Testis (tissue), 2 donors: ENCODE measurements at regions not wholly inside any gene's neighbourhood (a gene's known extent, or its start where the extent isn't known, plus 50 kb on each side); places are given as distances from the start of the nearest gene placed in this dataset.

Source experiments
- DNase-seq: peaks from one replicate; pipeline ENCODE4 v3.0.0-alpha.2; 2019
- H3K27ac ChIP-seq, 2 donors: fragments of 200-600 bp; sonication (generic); one replicate each; pipeline ENCODE4 v1.5.1; 2019
- H3K27me3 ChIP-seq: fragments of 200-600 bp; sonication (generic); one replicate; pipeline ENCODE4 v1.5.1; 2019
- H3K36me3 ChIP-seq: fragments of 200-600 bp; sonication (generic); one replicate; pipeline ENCODE4 v1.5.1; 2017; ENCODE audit warnings: low read depth; ENCODE audit errors: missing control alignments
- H3K4me1 ChIP-seq: fragments of 200-600 bp; sonication (generic); one replicate; pipeline ENCODE4 v1.5.1; 2019
- H3K4me3 ChIP-seq, 2 donors: fragments of 200-600 bp; sonication (generic); one replicate each; pipeline ENCODE4 v1.5.1; 2017 to 2019
- H3K9me3 ChIP-seq: fragments of 200-600 bp; sonication (generic); one replicate; pipeline ENCODE4 v1.5.1; 2017
- POLR2A ChIP-seq: fragments of 450-650 bp; IDR thresholded peaks from one replicate; pipeline ENCODE4 v1.6.1; 2017; ENCODE audit warnings: antibody characterized with exemption, mild to moderate bottlenecking, moderate library complexity
- WGBS, 2 donors: methylation state at CpG; one replicate each; pipeline ENCODE4 v1.1.5; 2018; 5-methylcytosine and 5-hydroxymethylcytosine counted together
- intact Hi-C: fragments of 100-400 bp; cut with DNase I; formaldehyde crosslinking; loops from one replicate; pipeline ENCODE4 v1.15.1; 2023; ENCODE audit warnings: low total_unique reads
- TF ChIP-seq, protein P1 (sequence below), 3 experiments: fragments of 450-650 bp in 2 of 3; fragments of 200-600 bp in 1 of 3; sonication (generic) in 1 of 3; IDR thresholded peaks; one replicate each; pipeline ENCODE4 v1.5.1; 2016 to 2019; ENCODE audit warnings: antibody characterized with exemption in 3 of 3, mild to moderate bottlenecking in 2 of 3, moderate library complexity in 1 of 3

DNA sequence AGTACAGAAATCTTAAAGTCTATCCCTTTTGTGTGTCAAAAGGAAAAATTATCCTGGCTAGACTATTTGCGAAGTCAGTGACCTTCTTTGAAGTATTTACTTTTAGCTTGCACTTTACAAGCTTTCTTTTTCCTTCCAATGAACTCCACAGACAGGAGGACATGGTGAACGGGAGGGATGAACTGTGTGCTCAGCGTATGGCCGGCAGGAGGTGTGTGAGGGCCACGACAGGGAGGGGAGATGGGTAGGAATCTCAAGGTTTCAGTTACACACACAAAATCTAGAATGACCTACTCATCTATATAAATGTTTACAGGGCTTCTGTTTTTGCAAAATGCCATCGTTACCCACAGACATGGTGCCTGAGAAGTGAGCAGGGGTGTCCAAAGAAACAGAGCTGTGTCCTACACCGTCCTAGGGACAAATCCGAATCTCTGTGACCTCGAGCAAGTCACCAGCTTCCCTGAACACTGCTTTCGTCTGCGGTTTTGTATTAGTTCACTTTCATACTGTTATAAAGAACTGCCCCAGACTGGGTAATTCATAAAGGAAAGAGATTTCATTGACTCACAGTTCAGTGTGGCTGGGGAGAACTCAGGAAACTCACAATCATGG, 537.2 kb downstream of the LIG4 start:
- Histone ChIP-seq H3K9me3 (no peaks in the 10 kb centered on the region), H3K27ac (no peak overlapping the region), H3K4me1 (no peaks in the 10 kb centered on the region), H3K27me3 (no peaks in the 10 kb centered on the region), H3K4me3 (no peak overlapping the region), H3K36me3 (no peaks in the 10 kb centered on the region)
- no peak for TF ChIP-seq POLR2A
- TF ChIP-seq, protein P1, sequence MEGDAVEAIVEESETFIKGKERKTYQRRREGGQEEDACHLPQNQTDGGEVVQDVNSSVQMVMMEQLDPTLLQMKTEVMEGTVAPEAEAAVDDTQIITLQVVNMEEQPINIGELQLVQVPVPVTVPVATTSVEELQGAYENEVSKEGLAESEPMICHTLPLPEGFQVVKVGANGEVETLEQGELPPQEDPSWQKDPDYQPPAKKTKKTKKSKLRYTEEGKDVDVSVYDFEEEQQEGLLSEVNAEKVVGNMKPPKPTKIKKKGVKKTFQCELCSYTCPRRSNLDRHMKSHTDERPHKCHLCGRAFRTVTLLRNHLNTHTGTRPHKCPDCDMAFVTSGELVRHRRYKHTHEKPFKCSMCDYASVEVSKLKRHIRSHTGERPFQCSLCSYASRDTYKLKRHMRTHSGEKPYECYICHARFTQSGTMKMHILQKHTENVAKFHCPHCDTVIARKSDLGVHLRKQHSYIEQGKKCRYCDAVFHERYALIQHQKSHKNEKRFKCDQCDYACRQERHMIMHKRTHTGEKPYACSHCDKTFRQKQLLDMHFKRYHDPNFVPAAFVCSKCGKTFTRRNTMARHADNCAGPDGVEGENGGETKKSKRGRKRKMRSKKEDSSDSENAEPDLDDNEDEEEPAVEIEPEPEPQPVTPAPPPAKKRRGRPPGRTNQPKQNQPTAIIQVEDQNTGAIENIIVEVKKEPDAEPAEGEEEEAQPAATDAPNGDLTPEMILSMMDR (IDR thresholded peaks at IDR 0.05) = no peak
- intact Hi-C loops = no loop called here
- DNase-seq = no peak
- WGBS, 2 donors = 62 to 73% methylated on average over 11 of the region's 11 CpGs

DNA sequence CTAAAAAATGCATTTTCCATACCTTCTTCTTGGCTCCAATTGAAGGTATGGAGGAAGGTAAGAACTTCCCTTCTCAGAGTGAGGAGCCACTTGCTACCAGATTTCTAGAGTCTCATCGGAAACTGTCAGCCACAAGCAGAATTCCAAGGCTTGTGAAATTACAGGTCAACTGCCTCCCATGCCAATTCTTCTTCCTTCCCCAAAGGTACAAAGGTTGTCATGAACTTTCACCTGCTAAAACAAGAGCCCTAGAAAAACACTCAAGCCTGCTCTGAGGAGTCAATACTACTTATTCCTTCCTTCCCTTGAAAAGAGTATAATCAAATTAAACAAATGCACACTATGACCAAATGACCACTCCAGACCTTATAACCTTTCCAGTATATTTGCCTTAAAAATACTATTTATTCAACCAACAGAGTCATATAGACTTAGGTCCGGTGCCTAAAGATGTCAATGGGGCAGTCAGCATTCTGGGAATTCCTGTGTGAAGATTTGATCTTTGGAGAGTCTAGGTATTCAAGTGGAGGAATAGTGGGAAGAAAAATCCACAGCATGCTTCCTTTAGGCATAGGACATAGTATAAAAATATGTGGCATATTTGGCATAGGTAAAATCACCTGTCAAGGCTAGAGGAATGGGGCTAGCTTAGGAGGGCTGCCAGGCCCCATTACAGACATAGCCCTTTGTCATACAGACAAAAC, 539.3 kb downstream of the LIG4 start:
- Histone ChIP-seq H3K9me3 (no peaks in the 10 kb centered on the region), H3K27ac (no peak overlapping the region), H3K36me3 (no peaks in the 10 kb centered on the region), H3K4me1 (no peaks in the 10 kb centered on the region), H3K4me3 (no peak overlapping the region), H3K27me3 (no peaks in the 10 kb centered on the region)
- TF ChIP-seq, protein P1 (IDR thresholded peaks at IDR 0.05) = no peak
- TF ChIP-seq POLR2A = no peak
- intact Hi-C loops = no loop called here
- 90 to 100% methylated on average over 2 of the region's 2 CpGs for WGBS, 2 donors
- no peak for DNase-seq

DNA sequence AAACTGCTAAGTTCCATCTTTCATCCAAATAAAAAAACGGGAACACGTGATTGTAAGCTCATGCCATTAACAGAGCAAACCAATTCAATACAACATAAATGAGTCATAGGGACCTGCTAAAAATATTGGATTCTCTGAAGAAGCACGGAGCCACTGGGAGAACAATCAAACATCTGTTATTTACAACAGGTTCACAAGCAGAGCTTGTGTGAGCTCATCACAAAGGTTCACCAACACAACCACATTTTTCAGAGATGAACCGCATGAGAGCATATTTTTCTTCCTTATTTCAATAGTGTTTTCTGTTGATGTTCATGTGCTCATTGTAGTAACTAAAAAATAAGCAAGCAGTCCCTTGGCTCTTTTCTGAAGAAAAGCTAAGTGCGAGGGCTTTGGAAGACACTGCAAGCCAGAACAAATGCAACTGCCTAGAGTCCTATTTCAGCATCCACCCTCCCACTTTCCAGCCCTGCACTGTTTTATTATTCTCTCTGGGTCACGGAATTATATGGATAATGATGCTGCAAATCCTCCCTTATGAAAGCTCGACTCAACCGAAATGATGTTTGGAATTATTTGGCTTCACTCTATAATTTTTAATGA, 545.8 kb downstream of the LIG4 start:
- intact Hi-C loops = no loop called here
- H3K27ac ChIP-seq = no peak overlapping the region
- H3K9me3 ChIP-seq = no peaks in the 10 kb centered on the region
- TF ChIP-seq, protein P1 (IDR thresholded peaks at IDR 0.05) = no peak
- no peak for TF ChIP-seq POLR2A
- H3K4me3 ChIP-seq = no peak overlapping the region
- no peak for DNase-seq
- 81 to 83% methylated on average over 8 of the region's 8 CpGs for WGBS, 2 donors
- H3K36me3 ChIP-seq = no peaks in the 10 kb centered on the region
- H3K27me3 ChIP-seq = no peaks in the 10 kb centered on the region
- H3K4me1 ChIP-seq = no peaks in the 10 kb centered on the region

DNA sequence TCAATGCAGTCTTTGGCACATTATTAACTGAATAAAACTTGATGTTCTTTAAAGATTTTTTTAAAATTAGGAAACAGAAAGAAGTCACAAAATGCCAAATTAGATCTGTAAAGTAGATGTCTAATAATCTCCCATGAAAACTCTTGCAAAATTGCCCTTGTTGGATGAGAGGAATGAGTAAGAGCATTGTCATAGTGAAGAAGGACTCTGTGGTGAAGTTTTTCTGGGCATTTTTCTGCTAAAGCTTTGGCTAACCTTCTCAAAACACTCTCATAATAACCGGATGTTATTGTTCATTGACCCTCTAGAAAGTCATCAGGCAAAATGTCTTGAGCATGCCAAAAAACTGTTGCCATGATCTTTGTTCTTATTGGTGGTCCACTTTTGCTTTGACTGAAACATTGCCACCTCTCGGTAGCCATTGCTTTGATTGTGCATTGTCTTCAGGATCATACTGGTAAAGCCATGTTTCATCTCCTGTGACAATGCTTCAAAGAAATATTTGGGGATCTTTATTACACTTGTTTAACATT, 549.3 kb downstream of the LIG4 start:
- WGBS, 2 donors = 90% methylated on average over 2 of the region's 2 CpGs
- intact Hi-C loops = no loop called here
- Histone ChIP-seq H3K27me3 (no peaks in the 10 kb centered on the region), H3K4me3 (no peak overlapping the region), H3K4me1 (no peaks in the 10 kb centered on the region), H3K27ac (no peak overlapping the region), H3K36me3 (no peaks in the 10 kb centered on the region), H3K9me3 (no peaks in the 10 kb centered on the region)
- no peak for DNase-seq
- no peak for TF ChIP-seq POLR2A
- TF ChIP-seq, protein P1 (IDR thresholded peaks at IDR 0.05) = no peak
